Endometrial microvascular endothelial cells (primary cell): ENCODE measurements at regions not wholly inside any gene's neighbourhood (a gene's known extent, or its start where the extent isn't known, plus 50 kb on each side); places are given as distances from the start of the nearest gene placed in this dataset.

Experiments
- in situ Hi-C: cut with HindIII; loops from 2 replicates; pipeline ENCODE4 v1.10.0; 2017; ENCODE audit warnings: low sequenced_read_pairs, low pct_unique_long_range_greater_than_20kb; ENCODE audit errors: inconsistent ontology term

DNA sequence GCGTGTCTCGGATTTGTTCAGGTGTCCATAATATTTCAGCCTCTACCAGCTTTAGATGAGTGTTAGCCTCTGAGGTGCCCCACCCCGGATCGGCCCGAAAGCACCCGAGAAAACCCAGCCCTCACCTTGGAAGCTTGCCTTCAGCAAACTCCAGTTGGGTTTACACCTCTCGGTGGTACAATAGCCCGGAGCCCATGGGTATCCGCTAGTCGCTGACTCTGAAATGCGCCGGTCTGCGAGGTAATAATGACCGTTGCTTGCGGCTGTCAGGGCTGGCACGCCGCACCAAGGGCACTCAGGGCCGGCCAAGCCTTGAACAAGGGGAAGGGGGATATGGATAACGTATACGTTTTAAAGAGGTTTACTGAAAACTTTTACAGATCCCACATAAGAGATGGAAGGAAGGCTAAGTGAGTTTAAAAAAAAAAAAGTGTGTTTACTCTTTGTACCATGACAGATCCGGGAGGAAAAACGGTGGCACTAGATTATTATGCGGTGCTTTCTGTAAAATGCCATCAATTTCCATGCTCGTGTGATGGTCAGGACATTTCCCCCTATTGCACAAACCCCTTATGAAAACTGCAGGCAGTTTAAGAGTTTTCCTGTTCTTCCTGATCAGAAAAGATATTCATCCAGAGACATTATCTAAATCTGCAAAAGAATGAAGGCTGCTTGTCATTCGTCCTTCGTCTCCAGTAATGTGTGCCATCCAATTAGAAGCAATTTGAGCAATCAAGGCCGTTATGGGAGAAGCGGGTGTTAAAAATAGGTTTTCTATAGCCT, 124.2 kb downstream of the TMEM161B start:
- in situ Hi-C loops = loop anchor here (10.0 kb wide), 2 partner anchors 520 to 550 kb away; no protein-coding TSS in a partner anchor

DNA sequence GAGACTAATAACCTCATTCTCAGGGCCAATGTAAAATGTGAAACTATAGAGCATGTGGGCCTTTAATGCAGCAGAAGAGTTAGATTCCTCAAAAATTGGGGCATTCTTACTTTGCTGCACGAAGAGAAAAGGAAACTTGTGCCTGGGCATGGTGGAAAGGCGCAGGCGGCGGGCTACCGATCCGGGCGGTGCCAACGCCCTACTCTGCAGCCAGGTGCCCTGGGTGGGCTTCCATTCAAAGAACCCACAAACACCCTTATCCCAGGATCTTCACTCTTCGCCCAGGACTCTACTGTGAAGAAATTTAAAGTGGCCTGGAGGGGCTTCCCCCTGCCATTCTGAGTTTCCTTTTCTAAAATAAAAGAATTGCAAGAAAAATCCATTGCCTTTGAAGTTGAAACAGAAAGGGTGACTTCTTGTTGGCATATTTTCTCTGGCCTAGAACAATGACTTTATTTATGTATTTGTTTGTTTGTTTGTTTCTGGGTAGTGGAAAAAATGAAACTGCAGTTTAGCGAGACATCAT, 124.9 kb downstream of the TMEM161B start:
- in situ Hi-C loops = loop anchor here (10.0 kb wide), 2 partner anchors 521 to 551 kb away; no protein-coding TSS in a partner anchor

GRCh38 chr5:88142886-88143692, 125.6 kb downstream of the TMEM161B start:
- in situ Hi-C loops = loop anchor here (10.0 kb wide), 2 partner anchors 522 to 552 kb away; no protein-coding TSS in a partner anchor

GRCh38 chr5:88142636-88142885, 126.1 kb downstream of the TMEM161B start:
- in situ Hi-C loops = loop anchor here (10.0 kb wide), 2 partner anchors 522 to 552 kb away; no protein-coding TSS in a partner anchor

DNA sequence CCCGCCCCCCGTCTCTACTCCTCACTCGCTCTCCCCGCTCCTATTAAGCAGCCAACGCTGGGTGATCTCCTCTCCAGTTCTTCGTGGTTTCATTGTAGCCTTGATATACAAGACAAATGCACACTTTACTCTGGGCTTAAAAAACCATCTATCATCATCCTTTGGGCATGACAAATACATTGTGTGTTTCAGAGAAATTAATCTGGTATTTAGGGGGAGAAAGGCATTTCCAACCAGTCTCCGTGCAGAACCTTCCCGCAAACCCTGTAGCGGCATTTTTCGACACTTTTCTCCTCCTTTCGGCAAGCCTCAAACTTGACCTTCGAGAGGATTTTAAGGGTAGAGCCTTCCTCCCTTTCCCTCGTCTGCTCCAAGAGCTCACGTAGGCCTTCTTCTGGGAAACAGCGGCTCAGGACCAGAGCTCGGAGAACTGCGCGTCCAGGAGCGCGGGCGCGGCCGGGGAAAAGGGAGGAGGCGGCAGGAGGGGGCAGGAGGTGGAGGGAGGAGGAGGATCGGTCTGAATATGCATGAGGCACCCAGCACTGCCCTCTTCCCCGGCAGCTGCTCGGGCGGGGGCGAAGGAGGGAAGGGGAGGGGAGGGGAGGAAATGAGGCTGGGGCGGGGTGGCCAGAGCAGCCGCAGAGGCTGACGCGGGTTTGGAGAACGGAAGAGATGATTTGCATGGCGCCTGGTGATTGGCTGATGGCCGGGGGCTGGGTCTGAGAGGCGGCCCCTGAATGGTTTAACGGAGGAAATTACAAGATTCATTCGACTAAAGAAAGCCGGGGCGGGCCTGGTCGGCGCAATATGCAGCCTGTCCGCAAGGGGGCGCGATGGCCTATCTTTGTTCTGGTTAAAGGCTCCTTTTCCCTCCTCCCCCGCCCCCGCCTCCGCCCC, 127.5 kb downstream of the TMEM161B start:
- in situ Hi-C loops = loop anchor here (10.0 kb wide), 2 partner anchors 524 to 554 kb away; no protein-coding TSS in a partner anchor

DNA sequence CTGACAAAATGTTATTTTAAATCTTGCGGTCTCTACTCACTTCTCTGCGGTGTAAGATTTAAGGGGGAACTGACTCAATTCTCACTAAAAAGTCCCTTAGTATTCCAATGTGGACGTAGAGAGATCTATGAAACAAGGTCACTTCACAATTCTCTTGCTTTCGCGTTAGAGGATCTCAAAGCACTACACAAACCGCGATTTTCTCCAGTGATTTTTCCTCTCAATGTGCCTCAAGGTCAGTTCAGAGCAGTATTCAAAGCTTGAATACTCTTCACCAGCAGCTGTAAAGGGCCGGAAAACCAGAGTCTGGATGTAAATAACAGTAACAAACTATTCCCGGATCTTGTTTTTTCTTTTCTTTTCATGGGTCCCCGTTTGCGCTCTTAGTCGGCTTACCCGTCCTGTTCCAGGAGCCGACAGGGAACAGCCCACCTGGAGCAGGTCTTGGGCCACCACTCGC, 128.2 kb downstream of the TMEM161B start:
- in situ Hi-C loops = loop anchor here (10.0 kb wide), 2 partner anchors 524 to 554 kb away; no protein-coding TSS in a partner anchor

DNA sequence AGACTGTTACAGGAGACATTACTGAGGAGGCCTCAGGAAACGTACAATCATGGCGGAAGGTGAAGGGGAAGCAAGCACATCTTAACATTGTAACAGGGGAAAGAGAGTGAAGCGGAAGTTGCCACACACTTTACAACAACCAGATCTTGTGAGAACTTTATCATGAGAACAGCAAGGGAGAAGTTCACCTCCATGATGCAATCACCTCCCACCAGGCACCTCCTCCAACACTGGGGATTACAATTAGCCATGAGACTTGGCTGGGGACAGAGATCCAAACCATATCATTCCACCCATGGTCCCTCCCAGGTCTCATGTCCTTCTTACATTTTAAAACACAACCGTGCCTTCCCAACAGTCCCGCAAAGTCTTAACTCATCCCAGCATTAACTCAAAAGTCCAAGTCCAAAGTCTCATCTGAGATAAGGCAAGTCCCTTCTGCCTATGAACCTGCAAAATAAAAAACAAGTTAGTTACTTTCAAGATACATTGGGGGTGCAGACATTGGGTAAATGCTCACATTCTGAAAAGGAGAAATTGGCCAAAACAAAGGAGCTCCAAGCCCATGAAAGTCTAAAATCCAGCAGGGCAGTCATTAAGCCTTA, 138.3 kb downstream of the TMEM161B start:
- in situ Hi-C loops = no loop called here

DNA sequence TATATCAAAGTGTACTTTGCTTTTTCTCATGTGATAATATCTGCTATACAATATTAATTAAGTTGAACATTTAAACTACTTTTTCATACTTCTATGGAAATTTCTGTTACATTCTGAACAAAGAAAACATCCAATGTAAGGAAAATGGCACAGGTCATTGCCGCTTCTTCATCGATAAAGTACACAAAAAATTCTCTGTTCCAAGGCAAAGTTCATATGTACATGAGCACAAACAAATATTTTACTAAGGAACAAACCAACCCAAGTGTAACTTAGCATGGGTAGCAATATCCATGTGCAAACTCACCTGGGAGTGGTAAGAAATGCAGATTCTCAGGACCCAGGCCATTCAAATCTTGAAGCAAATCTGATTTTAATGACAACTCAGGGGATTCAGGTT, 139.8 kb downstream of the TMEM161B start:
- in situ Hi-C loops = no loop called here

- in situ Hi-C loops = no loop called here
Measured at GRCh38 chr5:88119535-88120125, 149.0 kb downstream of the TMEM161B start.

DNA sequence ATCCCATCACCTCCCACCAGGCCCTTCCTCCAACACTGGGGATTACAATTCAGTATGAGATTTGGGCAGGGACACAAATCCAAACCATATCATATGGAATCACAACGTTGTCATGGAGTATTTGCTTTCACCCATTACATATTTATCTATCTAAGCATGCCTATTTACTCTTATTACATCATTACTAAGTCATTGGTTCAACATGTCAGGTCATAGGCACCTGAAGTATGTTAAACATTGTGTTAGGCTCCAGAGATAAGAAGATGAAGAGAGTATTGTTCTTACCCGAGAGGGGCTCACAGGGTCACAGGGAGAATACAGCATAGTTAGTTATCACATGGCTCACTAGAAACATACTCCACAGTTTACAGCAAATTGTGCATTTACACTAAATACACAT, 150.5 kb downstream of the TMEM161B start:
- in situ Hi-C loops = no loop called here

DNA sequence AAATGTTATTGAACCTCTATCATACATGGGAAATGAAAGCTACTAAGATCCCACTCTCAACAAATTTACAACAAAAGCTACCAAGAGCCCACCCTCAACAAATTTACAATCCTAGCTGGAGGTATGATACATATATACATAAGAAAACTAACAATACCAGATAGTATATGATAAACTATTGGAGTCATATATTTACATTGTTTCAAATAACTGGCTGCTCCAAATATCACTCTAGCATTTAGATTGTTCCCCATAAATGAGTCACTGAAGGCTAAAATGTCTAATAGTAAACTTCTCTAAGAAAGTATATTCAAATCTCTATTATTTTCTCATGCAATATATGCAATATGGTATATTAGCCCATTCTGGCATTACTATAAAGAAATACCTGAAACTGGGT, 151.1 kb downstream of the TMEM161B start:
- in situ Hi-C loops = no loop called here

- in situ Hi-C loops = no loop called here
Measured at GRCh38 chr5:88116396-88116795, 152.2 kb downstream of the TMEM161B start.

GRCh38 chr5:88115211-88115610, 153.4 kb downstream of the TMEM161B start:
- in situ Hi-C loops = no loop called here

DNA sequence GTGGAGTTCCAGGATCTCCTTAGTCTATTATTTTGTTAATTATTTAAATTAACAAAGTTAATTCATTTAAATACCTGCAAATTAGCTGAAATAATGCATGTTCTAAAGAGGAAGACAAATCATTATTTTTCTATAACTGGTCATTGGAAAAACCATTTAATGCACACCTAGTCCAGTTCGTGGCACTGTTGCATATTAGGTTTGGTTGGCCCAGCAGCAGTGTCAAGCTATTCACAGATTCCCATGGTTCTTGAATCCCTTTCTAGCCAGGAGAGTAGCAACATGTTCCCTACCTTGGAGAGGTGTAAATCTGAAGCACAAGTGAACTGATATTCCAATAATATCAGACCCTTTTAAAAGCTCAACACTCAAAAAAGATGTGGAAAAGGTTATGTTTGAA, 155.2 kb downstream of the TMEM161B start:
- in situ Hi-C loops = no loop called here

- in situ Hi-C loops = no loop called here
Measured at GRCh38 chr5:88109818-88110217, 158.8 kb downstream of the TMEM161B start.

DNA sequence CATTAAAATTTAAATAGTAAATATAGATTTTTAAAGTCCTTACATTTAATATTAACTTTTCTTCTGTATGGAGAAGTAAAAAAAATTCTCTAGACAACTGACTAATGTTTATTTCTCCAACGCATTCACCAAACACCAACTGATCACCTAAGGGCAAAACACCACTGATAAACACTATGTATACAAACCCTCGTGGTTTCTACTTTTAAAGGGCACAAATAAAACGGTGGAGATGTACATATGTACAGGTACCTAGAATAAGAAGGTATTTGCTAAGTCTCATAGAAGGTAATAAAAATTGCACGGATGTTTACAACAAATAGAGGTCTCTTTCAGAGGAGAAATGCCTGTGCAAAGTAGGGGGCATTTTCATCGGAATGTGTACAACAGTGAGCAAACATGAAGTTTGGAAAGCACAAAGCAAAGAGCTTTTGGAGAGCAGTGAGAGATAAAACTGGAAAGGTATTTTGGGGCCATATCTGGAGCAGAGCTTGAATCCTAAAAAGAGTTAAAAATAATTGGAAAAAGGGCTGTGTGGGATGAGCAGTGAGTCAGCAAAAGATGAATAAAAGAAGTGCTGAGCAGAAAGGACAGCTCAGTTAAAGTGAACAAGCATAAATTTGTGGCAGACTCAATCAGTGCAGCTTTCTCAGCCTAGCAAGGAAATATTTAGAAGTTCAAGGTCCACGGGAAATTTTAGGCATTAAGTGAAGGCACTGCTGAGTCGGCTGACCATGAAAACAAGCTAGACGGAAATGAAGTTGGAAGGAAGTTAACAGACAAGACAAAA, 160.0 kb downstream of the TMEM161B start:
- in situ Hi-C loops = no loop called here

DNA sequence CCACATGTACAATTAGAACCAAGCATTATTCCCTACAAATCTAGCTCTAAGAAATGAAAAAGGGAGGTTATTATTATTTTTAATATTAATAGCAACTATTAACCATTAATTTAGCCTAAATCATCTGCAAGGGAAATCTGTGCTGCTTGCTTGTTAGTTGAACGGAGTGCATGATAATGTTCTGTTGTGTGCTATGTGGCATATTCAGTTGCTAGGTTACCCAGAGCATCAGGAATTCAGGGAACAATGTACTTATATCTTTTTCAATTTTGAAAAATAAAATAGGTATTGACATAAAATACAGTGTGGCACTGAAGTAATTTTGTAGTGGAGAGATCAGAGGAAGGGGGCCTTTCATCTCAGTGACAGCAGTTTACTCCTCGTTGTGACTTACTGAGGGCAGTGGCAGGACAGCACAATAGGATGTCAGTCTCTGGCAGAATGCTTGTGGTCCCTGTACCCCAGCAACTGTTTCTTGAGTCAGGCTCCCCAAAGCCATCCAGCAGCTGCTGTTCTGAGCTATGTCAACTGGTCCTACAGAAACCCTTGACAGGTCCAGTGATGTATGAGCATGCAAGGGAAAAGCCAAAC, 173.6 kb downstream of the TMEM161B start:
- in situ Hi-C loops = no loop called here
